D721Med (cell line): ENCODE measurements at regions not wholly inside any gene's neighbourhood (a gene's known extent, or its start where the extent isn't known, plus 50 kb on each side); places are given as distances from the start of the nearest gene placed in this dataset.

Experiments used
- DNase-seq: peaks from one replicate; pipeline ENCODE4 v3.0.0; 2011; ENCODE audit warnings: low spot score; ENCODE audit not compliant: insufficient read length
- FAIRE-seq: peaks from 2 replicates; lab custom pipeline; 2011; peaks lifted over from hg19 to GRCh38; lab: Jason Lieb, UNC
- TF ChIP-seq, protein P1 (sequence below): IDR thresholded peaks from 2 replicates; pipeline ENCODE4 v1.5.1; 2012; ENCODE audit warnings: mild to moderate bottlenecking, control low read depth; ENCODE audit not compliant: insufficient read depth; ENCODE audit errors: missing control alignments

DNA sequence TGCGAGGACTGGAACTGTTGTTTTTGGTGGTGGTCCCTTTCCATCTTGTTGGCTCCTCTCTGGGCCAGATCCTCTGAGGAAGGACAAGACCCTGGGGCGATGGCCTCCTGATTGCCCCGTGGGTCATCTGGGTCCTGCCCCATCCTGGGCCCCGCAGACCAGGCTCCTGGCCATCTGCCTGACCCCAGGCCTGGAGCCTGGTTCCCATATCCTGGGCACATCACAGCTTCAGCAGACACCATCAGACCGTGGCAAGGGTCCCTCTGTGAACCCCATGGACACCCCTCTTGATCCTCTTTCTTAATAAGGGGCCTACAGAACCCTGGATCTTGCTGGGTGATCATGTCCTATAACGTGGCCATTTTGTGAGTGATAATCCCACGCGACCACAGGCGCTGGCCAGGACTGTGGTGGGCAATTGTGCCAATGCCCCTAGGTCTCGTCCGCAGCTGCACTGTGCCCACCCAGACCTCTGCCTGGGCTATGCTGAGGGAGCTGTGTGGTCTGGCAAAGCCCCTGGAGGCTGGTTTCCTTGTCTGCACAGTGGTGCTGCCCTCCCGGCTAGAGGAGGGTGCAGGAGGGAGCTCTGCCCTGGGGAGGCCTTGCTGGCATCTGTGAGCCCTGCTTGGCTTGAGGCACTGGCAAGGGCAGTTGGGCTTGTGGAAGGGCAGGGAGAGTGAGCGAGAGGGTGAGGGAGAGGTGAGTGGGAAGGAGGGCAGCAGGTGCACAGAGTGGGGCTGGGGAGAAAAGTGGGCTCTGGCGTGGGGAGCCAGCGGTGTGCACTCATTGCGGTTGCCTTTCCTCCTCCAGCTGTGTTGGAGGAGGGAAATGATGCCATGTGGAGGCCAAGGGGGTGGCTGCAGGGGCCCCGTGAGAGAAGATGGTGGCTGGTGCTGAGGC is 53.1 kb upstream of the PRR23E start:
- no peak for FAIRE-seq
- DNase-seq: no peak
- TF ChIP-seq, protein P1, sequence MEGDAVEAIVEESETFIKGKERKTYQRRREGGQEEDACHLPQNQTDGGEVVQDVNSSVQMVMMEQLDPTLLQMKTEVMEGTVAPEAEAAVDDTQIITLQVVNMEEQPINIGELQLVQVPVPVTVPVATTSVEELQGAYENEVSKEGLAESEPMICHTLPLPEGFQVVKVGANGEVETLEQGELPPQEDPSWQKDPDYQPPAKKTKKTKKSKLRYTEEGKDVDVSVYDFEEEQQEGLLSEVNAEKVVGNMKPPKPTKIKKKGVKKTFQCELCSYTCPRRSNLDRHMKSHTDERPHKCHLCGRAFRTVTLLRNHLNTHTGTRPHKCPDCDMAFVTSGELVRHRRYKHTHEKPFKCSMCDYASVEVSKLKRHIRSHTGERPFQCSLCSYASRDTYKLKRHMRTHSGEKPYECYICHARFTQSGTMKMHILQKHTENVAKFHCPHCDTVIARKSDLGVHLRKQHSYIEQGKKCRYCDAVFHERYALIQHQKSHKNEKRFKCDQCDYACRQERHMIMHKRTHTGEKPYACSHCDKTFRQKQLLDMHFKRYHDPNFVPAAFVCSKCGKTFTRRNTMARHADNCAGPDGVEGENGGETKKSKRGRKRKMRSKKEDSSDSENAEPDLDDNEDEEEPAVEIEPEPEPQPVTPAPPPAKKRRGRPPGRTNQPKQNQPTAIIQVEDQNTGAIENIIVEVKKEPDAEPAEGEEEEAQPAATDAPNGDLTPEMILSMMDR: no peak

GRCh38 chr3:127140501-127141460 is 52.1 kb upstream of the PRR23E start:
- DNase-seq (no peak), FAIRE-seq (no peak)
- TF ChIP-seq, protein P1: no peak

GRCh38 chr3:127141921-127142730 is 50.8 kb upstream of the PRR23E start:
- no peak for DNase-seq
- TF ChIP-seq, protein P1: no peak
- no peak for FAIRE-seq
